K562 (cell line): ENCODE measurements at regions not wholly inside any gene's neighbourhood (a gene's known extent, or its start where the extent isn't known, plus 50 kb on each side); places are given as distances from the start of the nearest gene placed in this dataset.

Experiments used
- ATAC-seq: fragments of 200-7000 bp; cut with Tn5 transposase; 3 replicates; pipeline ENCODE4 v1.9.1; 2020; ENCODE audit warnings: moderate library complexity
- BruUV-seq: library from RNA; stranded (reverse); fragments of 400-500 nt; replicated peaks from 2 replicates; lab custom pipeline; 2021; lab: Mats Ljungman, UMichigan
- CTCF ChIA-PET: fragments of 300-600 bp; formaldehyde crosslinking; extraction: SDS; loops from one replicate; lab custom pipeline; 2021; ENCODE audit warnings: low intra/inter-chr PET ratio; lab: Yijun Ruan, JAX
- POLR2A ChIA-PET: fragments of 300-600, 350-650 bp; sonication (Branson Sonifier 250); formaldehyde crosslinking; extraction: SDS; loops from one replicate; lab custom pipeline; 2021; ENCODE audit warnings: antibody characterized with exemption, inconsistent platforms; lab: Yijun Ruan, JAX
- DNase-seq, 4 experiments: peaks; one replicate each; pipeline versions ENCODE4 v3.0.0 to v3.0.0-alpha.2; 2011 to 2018; ENCODE audit warnings: low spot score in 3 of 4, mixed read lengths in 3 of 4; ENCODE audit errors: extremely low read depth in 1 of 4
- FAIRE-seq: peaks from 2 replicates; lab custom pipeline; 2011; peaks lifted over from hg19 to GRCh38; lab: Jason Lieb, UNC
- H2AFZ ChIP-seq: 2 replicates; pipeline ENCODE4 v1.6.0; 2011; ENCODE audit warnings: low read depth, low read length, control low read depth, inconsistent platforms
- H3K27ac ChIP-seq: fragments of 200-600 bp; 3 replicates; pipeline ENCODE4 v1.8.0; 2011; ENCODE audit warnings: low read depth, mild to moderate bottlenecking, control low read depth, inconsistent platforms, low read length, moderate library complexity, mixed read lengths; ENCODE audit errors: extremely low read depth
- H3K27me3 ChIP-seq, 2 experiments: fragments of 300-600 bp in 1 of 2; 2 replicates in 1 of 2; 3 replicates in 1 of 2; pipeline versions ENCODE4 v1.6.0 to v1.8.0; 2011; ENCODE audit warnings: inconsistent platforms in 2 of 2, low read length in 2 of 2, mild to moderate bottlenecking in 1 of 2, mixed read lengths in 1 of 2, moderate library complexity in 1 of 2; ENCODE audit not compliant: control insufficient read depth in 2 of 2, insufficient read depth in 2 of 2
- H3K36me3 ChIP-seq: fragments of 300-600 bp; 3 replicates; pipeline ENCODE4 v1.8.0; 2011; ENCODE audit warnings: mild to moderate bottlenecking, low read length, inconsistent platforms; ENCODE audit not compliant: control insufficient read depth, insufficient read depth
- H3K4me1 ChIP-seq, 2 experiments: fragments of 200-600 bp in 1 of 2; replicated peaks in 1 of 2; 2 replicates in 1 of 2; 3 replicates in 1 of 2; pipeline versions ENCODE4 v1.5.1 to v1.8.0; 2011; ENCODE audit warnings: inconsistent platforms in 2 of 2, low read length in 2 of 2, mild to moderate bottlenecking in 1 of 2, mixed read lengths in 1 of 2, moderate library complexity in 1 of 2; ENCODE audit not compliant: control insufficient read depth in 2 of 2, insufficient read depth in 2 of 2
- H3K4me2 ChIP-seq: 2 replicates; pipeline ENCODE4 v1.6.1; 2011; ENCODE audit warnings: low read length, control low read depth, inconsistent platforms, mixed read lengths; ENCODE audit not compliant: insufficient read depth
- H3K4me3 ChIP-seq: fragments of 200-600 bp; sonication (generic), shearing (Covaris generic); 2 replicates; pipeline ENCODE4 v1.5.1; 2016; ENCODE audit warnings: control low read depth, inconsistent platforms
- H3K79me2 ChIP-seq: fragments of 200-600 bp; 3 replicates; pipeline ENCODE4 v1.8.0; 2011; ENCODE audit warnings: low read length, inconsistent platforms; ENCODE audit not compliant: control insufficient read depth, insufficient read depth
- H3K9ac ChIP-seq, 2 experiments: 2 replicates each; pipeline versions ENCODE4 v1.6.0 to v1.6.1; 2011; ENCODE audit warnings: low read depth in 2 of 2, low read length in 2 of 2, control low read depth in 1 of 2, inconsistent platforms in 1 of 2, mild to moderate bottlenecking in 1 of 2, mixed read lengths in 1 of 2; ENCODE audit not compliant: insufficient read depth in 1 of 2
- H3K9me1 ChIP-seq: one replicate; pipeline ENCODE4 v1.6.0; 2011; ENCODE audit warnings: inconsistent platforms, mild to moderate bottlenecking, low read length, moderate library complexity; ENCODE audit not compliant: control insufficient read depth, insufficient read depth
- H3K9me3 ChIP-seq: replicated peaks from 2 replicates; pipeline ENCODE4 v1.5.1; 2011; ENCODE audit warnings: low read depth, low read length, inconsistent platforms; ENCODE audit not compliant: control insufficient read depth, insufficient read depth
- H4K20me1 ChIP-seq: replicated peaks from 2 replicates; pipeline ENCODE4 v1.6.1; 2011; ENCODE audit warnings: low read length, inconsistent platforms, mixed read lengths; ENCODE audit not compliant: control insufficient read depth, insufficient read depth
- GABPA ChIP-seq: fragments of 200-800 bp; sonication (Bioruptor generic); conservative IDR thresholded peaks from 2 replicates; pipeline ENCODE4 v1.6.1; 2016; ENCODE audit warnings: low read depth, missing genetic modification characterization, missing compliant biosample characterization
- GABPB2 ChIP-seq: fragments of 250-450 bp; sonication (Bioruptor Pico); conservative IDR thresholded peaks from 2 replicates; pipeline ENCODE4 v1.5.1; 2021; ENCODE audit warnings: mild to moderate bottlenecking
- HMG20B ChIP-seq: fragments of 250-450 bp; sonication (Bioruptor Pico); IDR thresholded peaks from 2 replicates; pipeline ENCODE4 v1.5.0; 2021; ENCODE audit warnings: mild to moderate bottlenecking
- JUN ChIP-seq, 2 experiments: sonication (generic) in 1 of 2; formaldehyde crosslinking in 1 of 2; IDR thresholded peaks; 2 replicates each; pipeline versions ENCODE4 v1.6.1 to v1.8.0; 2012 to 2022; ENCODE audit warnings: borderline replicate concordance in 2 of 2, mild to moderate bottlenecking in 2 of 2, improper control_type of control experiment in 1 of 2, low read depth in 1 of 2, low read length in 1 of 2, missing genetic modification reagents in 1 of 2
- SLC30A9 ChIP-seq: fragments of 250-450 bp; sonication (Bioruptor Pico); IDR thresholded peaks from 2 replicates; pipeline ENCODE4 v1.8.0; 2022; ENCODE audit warnings: mild to moderate bottlenecking, moderate library complexity
- SPI1 ChIP-seq: IDR thresholded peaks from 2 replicates; pipeline ENCODE4 v1.6.1; 2011; ENCODE audit warnings: low read depth, low read length, control low read depth, borderline replicate concordance
- SUPT5H ChIP-seq: fragments of 450-650 bp; IDR thresholded peaks from 2 replicates; pipeline ENCODE4 v1.6.1; 2016
- TAF1 ChIP-seq: IDR thresholded peaks from 2 replicates; pipeline ENCODE4 v1.6.1; 2011; ENCODE audit warnings: mild to moderate bottlenecking, low read length, moderate library complexity; ENCODE audit not compliant: insufficient read depth, control insufficient read depth, severe bottlenecking; ENCODE audit errors: extremely low read depth
- ZNF77 ChIP-seq: fragments of 250-450 bp; sonication (Bioruptor Pico); IDR thresholded peaks from 2 replicates; pipeline ENCODE4 v1.5.0; 2020
- WGBS: fragments of 100-300 bp; shearing (Covaris generic); methylation state at CpG from one replicate; pipeline ENCODE4 v1.1.6; 2016; ENCODE audit warnings: low coverage, mixed read lengths; ENCODE audit not compliant: insufficient coverage; ENCODE audit errors: missing lambda C conversion rate; 5-methylcytosine and 5-hydroxymethylcytosine counted together
- in situ Hi-C: fragments of 300-500 bp; cut with MboI; formaldehyde crosslinking; loops from 4 replicates; pipeline ENCODE4 v1.15.0; 2018; ENCODE audit warnings: inconsistent platforms, mixed read lengths
- intact Hi-C: fragments of 100-400 bp; cut with micrococcal nuclease; formaldehyde crosslinking; loops from 2 replicates; pipeline ENCODE4 v1.14.2; 2022
- TF ChIP-seq, protein P1 (sequence below): IDR thresholded peaks from 2 replicates; pipeline ENCODE4 v1.6.1; 2011; ENCODE audit not compliant: insufficient read length; ENCODE audit errors: extremely low read depth
- TF ChIP-seq, protein P2 (sequence below): sonication (generic); formaldehyde crosslinking; IDR thresholded peaks from 2 replicates; pipeline ENCODE4 v1.8.1; 2023; ENCODE audit warnings: missing genetic modification reagents, mild to moderate bottlenecking, borderline replicate concordance
- TF ChIP-seq, protein P3 (sequence below): fragments of 450-650 bp; IDR thresholded peaks from 2 replicates; pipeline ENCODE4 v1.7.0; 2016; ENCODE audit warnings: borderline replicate concordance
- TF ChIP-seq, protein P4 (sequence below): fragments of 250-450 bp; sonication (Bioruptor Pico); IDR thresholded peaks from 2 replicates; pipeline ENCODE4 v1.9.0; 2021; ENCODE audit warnings: mild to moderate bottlenecking

DNA sequence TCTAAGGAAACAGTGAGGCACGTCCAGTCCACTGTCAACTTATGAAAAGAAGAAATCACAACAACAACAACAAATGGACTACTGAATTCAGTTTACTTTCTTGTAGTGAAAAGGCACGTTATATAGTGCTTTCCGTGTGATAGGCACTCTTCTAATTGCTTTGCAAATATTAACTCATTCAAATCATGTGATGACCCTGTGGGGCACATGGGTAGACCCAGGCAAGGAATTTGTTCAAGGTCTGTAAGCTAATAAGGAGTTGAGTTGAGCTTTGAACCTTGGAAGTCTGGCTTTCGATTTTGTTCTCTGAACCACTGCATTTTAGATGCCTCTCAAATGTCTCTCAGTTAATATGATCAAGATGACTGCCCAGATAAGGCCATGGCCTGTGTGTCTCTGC is 295.1 kb upstream of the RBFOX1 start:
- H3K9me3 ChIP-seq: no peaks in the 10 kb centered on the region
- BruUV-seq: no TSS peak
- DNase-seq: no peak
- no peak overlapping the region for H2AFZ ChIP-seq
- POLR2A ChIA-PET: interaction anchor here (0.7 kb wide), 1 partner anchor 580 kb away, joined by 3 read pairs; no protein-coding TSS in a partner anchor
- no peaks in the 10 kb centered on the region for H3K9me1 ChIP-seq
- H4K20me1 ChIP-seq: no peaks in the 10 kb centered on the region
- H3K4me2 ChIP-seq: no peak overlapping the region
- CTCF ChIA-PET: no interaction called here
- no peaks in the 10 kb centered on the region for H3K79me2 ChIP-seq
- no peak for TF ChIP-seq SUPT5H
- TF ChIP-seq JUN (IDR thresholded peaks at IDR 0.05; ENCODE audit: borderline replicate concordance, low read depth, low read length): no peak
- no peak for TF ChIP-seq JUN (CRISPR knock-in tag; IDR thresholded peaks at IDR 0.05; ENCODE audit: borderline replicate concordance)
- TF ChIP-seq ZNF77 (CRISPR knock-in tag): no peak
- TF ChIP-seq, protein P1, sequence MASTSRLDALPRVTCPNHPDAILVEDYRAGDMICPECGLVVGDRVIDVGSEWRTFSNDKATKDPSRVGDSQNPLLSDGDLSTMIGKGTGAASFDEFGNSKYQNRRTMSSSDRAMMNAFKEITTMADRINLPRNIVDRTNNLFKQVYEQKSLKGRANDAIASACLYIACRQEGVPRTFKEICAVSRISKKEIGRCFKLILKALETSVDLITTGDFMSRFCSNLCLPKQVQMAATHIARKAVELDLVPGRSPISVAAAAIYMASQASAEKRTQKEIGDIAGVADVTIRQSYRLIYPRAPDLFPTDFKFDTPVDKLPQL: no peak
- TF ChIP-seq SPI1: no peak
- TF ChIP-seq, protein P2, sequence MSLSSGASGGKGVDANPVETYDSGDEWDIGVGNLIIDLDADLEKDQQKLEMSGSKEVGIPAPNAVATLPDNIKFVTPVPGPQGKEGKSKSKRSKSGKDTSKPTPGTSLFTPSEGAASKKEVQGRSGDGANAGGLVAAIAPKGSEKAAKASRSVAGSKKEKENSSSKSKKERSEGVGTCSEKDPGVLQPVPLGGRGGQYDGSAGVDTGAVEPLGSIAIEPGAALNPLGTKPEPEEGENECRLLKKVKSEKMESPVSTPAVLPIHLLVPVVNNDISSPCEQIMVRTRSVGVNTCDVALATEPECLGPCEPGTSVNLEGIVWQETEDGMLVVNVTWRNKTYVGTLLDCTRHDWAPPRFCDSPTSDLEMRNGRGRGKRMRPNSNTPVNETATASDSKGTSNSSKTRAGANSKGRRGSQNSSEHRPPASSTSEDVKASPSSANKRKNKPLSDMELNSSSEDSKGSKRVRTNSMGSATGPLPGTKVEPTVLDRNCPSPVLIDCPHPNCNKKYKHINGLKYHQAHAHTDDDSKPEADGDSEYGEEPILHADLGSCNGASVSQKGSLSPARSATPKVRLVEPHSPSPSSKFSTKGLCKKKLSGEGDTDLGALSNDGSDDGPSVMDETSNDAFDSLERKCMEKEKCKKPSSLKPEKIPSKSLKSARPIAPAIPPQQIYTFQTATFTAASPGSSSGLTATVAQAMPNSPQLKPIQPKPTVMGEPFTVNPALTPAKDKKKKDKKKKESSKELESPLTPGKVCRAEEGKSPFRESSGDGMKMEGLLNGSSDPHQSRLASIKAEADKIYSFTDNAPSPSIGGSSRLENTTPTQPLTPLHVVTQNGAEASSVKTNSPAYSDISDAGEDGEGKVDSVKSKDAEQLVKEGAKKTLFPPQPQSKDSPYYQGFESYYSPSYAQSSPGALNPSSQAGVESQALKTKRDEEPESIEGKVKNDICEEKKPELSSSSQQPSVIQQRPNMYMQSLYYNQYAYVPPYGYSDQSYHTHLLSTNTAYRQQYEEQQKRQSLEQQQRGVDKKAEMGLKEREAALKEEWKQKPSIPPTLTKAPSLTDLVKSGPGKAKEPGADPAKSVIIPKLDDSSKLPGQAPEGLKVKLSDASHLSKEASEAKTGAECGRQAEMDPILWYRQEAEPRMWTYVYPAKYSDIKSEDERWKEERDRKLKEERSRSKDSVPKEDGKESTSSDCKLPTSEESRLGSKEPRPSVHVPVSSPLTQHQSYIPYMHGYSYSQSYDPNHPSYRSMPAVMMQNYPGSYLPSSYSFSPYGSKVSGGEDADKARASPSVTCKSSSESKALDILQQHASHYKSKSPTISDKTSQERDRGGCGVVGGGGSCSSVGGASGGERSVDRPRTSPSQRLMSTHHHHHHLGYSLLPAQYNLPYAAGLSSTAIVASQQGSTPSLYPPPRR (CRISPR knock-in tag): no peak
- TF ChIP-seq, protein P3, sequence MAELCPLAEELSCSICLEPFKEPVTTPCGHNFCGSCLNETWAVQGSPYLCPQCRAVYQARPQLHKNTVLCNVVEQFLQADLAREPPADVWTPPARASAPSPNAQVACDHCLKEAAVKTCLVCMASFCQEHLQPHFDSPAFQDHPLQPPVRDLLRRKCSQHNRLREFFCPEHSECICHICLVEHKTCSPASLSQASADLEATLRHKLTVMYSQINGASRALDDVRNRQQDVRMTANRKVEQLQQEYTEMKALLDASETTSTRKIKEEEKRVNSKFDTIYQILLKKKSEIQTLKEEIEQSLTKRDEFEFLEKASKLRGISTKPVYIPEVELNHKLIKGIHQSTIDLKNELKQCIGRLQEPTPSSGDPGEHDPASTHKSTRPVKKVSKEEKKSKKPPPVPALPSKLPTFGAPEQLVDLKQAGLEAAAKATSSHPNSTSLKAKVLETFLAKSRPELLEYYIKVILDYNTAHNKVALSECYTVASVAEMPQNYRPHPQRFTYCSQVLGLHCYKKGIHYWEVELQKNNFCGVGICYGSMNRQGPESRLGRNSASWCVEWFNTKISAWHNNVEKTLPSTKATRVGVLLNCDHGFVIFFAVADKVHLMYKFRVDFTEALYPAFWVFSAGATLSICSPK: no peak
- TF ChIP-seq HMG20B: no peak
- TF ChIP-seq GABPB2 (CRISPR knock-in tag): no peak
- TF ChIP-seq SLC30A9 (CRISPR knock-in tag): no peak
- no peak for TF ChIP-seq TAF1
- TF ChIP-seq GABPA (tag): no peak
- TF ChIP-seq, protein P4, sequence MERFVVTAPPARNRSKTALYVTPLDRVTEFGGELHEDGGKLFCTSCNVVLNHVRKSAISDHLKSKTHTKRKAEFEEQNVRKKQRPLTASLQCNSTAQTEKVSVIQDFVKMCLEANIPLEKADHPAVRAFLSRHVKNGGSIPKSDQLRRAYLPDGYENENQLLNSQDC (CRISPR knock-in tag): no peak
- no peaks in the 10 kb centered on the region for H3K4me1 ChIP-seq
- FAIRE-seq: no peak
- WGBS: 0% methylated on average over 4 of the region's 4 CpGs
- in situ Hi-C loops: no loop called here
- no peak for ATAC-seq
- H3K36me3 ChIP-seq: no peaks in the 10 kb centered on the region
- no peak overlapping the region for H3K27ac ChIP-seq
- intact Hi-C loops: no loop called here
- H3K27me3 ChIP-seq: peaks cover 0 to 7% of the 10 kb centered on the region in 2 experiments; a peak in 2 of 5 replicates
- H3K9ac ChIP-seq: no peak overlapping the region
- H3K4me3 ChIP-seq: no peak overlapping the region
